Neural progenitor cell (in vitro differentiated cells): ENCODE measurements at regions not wholly inside any gene's neighbourhood (a gene's known extent, or its start where the extent isn't known, plus 50 kb on each side); places are given as distances from the start of the nearest gene placed in this dataset.

Source experiments
- DNase-seq: peaks from one replicate; pipeline ENCODE4 v3.0.0-alpha.2; 2016; ENCODE audit warnings: low spot score
- H2AFZ ChIP-seq: fragments of 200-600 bp; sonication (generic); replicated peaks from 2 replicates; pipeline ENCODE4 v1.6.1; 2016; ENCODE audit warnings: antibody characterized with exemption
- H3F3A ChIP-seq: fragments of 200-600 bp; sonication (generic); 2 replicates; pipeline ENCODE4 v1.6.1; 2016; ENCODE audit warnings: antibody characterized with exemption, low read depth
- H3K27ac ChIP-seq: fragments of 200-600 bp; sonication (generic); 2 replicates; pipeline ENCODE4 v1.5.1; 2016; ENCODE audit warnings: mild to moderate bottlenecking
- H3K27me3 ChIP-seq: fragments of 200-600 bp; sonication (generic); 2 replicates; pipeline ENCODE4 v1.6.1; 2016; ENCODE audit warnings: mild to moderate bottlenecking, moderate library complexity
- H3K36me3 ChIP-seq: fragments of 200-600 bp; sonication (generic); 2 replicates; pipeline ENCODE4 v1.5.1; 2016
- H3K4me1 ChIP-seq: fragments of 200-600 bp; sonication (generic); 2 replicates; pipeline ENCODE4 v1.6.1; 2016; ENCODE audit warnings: mixed run types
- H3K4me2 ChIP-seq: fragments of 200-600 bp; sonication (generic); 2 replicates; pipeline ENCODE4 v1.6.1; 2016
- H3K4me3 ChIP-seq: fragments of 200-600 bp; sonication (generic); 2 replicates; pipeline ENCODE4 v1.5.1; 2016
- H3K79me2 ChIP-seq: fragments of 200-600 bp; sonication (generic); 2 replicates; pipeline ENCODE4 v1.6.1; 2016; ENCODE audit warnings: low read depth
- H3K9ac ChIP-seq: fragments of 200-600 bp; sonication (generic); 2 replicates; pipeline ENCODE4 v1.6.1; 2016
- H3K9me3 ChIP-seq: fragments of 200-600 bp; sonication (generic); 2 replicates; pipeline ENCODE4 v1.5.1; 2016; ENCODE audit warnings: low read depth
- H4K20me1 ChIP-seq: fragments of 200-600 bp; sonication (generic); 2 replicates; pipeline ENCODE4 v1.6.1; 2016; ENCODE audit warnings: low read depth
- H3K27ac Mint-ChIP-seq: 3 replicates; pipeline ENCODE4 v1.8.0; 2021; ENCODE audit warnings: mixed read lengths
- H3K27me3 Mint-ChIP-seq: 2 replicates; pipeline ENCODE4 v1.8.0; 2022; ENCODE audit warnings: low read depth, mild to moderate bottlenecking, inconsistent platforms, moderate library complexity, mixed read lengths; ENCODE audit not compliant: insufficient read depth
- H3K36me3 Mint-ChIP-seq: 3 replicates; pipeline ENCODE4 v1.8.0; 2021; ENCODE audit warnings: mixed read lengths
- H3K4me1 Mint-ChIP-seq: 3 replicates; pipeline ENCODE4 v1.8.0; 2021; ENCODE audit warnings: mixed read lengths
- H3K4me3 Mint-ChIP-seq: 3 replicates; pipeline ENCODE4 v1.8.0; 2021; ENCODE audit warnings: mild to moderate bottlenecking, moderate library complexity, mixed read lengths
- H3K9me3 Mint-ChIP-seq: 3 replicates; pipeline ENCODE4 v1.8.0; 2020; ENCODE audit warnings: mixed read lengths
- CTCF ChIP-seq: fragments of 200-600 bp; sonication (generic); IDR thresholded peaks from 2 replicates; pipeline ENCODE4 v1.5.1; 2017; ENCODE audit warnings: antibody characterized with exemption, mild to moderate bottlenecking
- EZH2 ChIP-seq: fragments of 200-600 bp; sonication (generic); IDR thresholded peaks from 2 replicates; pipeline ENCODE4 v1.6.1; 2017; ENCODE audit warnings: antibody characterized with exemption, mild to moderate bottlenecking, moderate library complexity
- EZH2phosphoT487 ChIP-seq: fragments of 200-600 bp; sonication (generic); IDR thresholded peaks from 2 replicates; pipeline ENCODE4 v1.6.1; 2017; ENCODE audit warnings: antibody characterized with exemption

DNA sequence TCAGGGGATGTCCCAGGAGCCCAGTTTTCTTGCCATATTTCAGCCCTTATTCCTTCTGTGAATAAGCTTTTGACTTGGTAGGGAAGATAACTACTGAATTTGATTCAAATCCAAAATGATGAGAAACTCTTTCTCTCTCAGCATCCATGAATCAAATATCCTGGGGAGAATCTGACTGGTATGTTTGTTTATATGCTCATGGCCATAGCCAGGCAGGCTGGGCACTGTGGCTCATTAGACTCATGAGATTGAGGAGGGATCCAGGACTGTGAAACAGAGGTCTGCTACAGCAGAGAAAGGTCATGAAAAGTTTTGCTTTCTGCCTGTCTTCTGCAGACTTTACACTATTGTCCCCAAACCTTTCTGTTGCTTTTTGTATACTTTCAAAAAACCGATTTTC, 346.4 kb upstream of the ATP2B1 start:
- no peak for TF ChIP-seq EZH2phosphoT487
- TF ChIP-seq CTCF = no peak
- TF ChIP-seq EZH2 = no peak
- no peak overlapping the region for H3K27ac ChIP-seq
- Mint-ChIP-seq H3K27me3 (peaks cover 3% of the 10 kb centered on the region), H3K4me3 (no peak overlapping the region), H3K9me3 (peaks cover 2% of the 10 kb centered on the region), H3K4me1 (peaks cover 7% of the 10 kb centered on the region), H3K36me3 (peaks cover 2% of the 10 kb centered on the region), H3K27ac (no peak overlapping the region)
- no peak overlapping the region for H2AFZ ChIP-seq
- no peak overlapping the region for H3K9ac ChIP-seq
- H3K27me3 ChIP-seq = no peaks in the 10 kb centered on the region
- no peaks in the 10 kb centered on the region for H3K9me3 ChIP-seq
- no peaks in the 10 kb centered on the region for H3K79me2 ChIP-seq
- no peaks in the 10 kb centered on the region for H4K20me1 ChIP-seq
- DNase-seq = no peak
- H3K36me3 ChIP-seq = no peaks in the 10 kb centered on the region
- no peak overlapping the region for H3K4me3 ChIP-seq
- H3F3A ChIP-seq = no peaks in the 10 kb centered on the region
- H3K4me2 ChIP-seq = no peak overlapping the region
- H3K4me1 ChIP-seq = no peaks in the 10 kb centered on the region

- Mint-ChIP-seq H3K27me3 (peaks cover 2% of the 10 kb centered on the region), H3K4me1 (peaks cover 6% of the 10 kb centered on the region), H3K4me3 (no peak overlapping the region), H3K9me3 (peaks cover 6% of the 10 kb centered on the region), H3K27ac (no peak overlapping the region), H3K36me3 (no peaks in the 10 kb centered on the region)
- Histone ChIP-seq H3K9me3 (no peaks in the 10 kb centered on the region), H3K9ac (no peak overlapping the region), H3F3A (no peaks in the 10 kb centered on the region), H3K27me3 (no peaks in the 10 kb centered on the region), H4K20me1 (no peaks in the 10 kb centered on the region), H2AFZ (no peak overlapping the region), H3K4me1 (no peaks in the 10 kb centered on the region), H3K4me2 (no peak overlapping the region), H3K79me2 (no peaks in the 10 kb centered on the region), H3K27ac (no peak overlapping the region), H3K4me3 (no peak overlapping the region), H3K36me3 (no peaks in the 10 kb centered on the region)
- no peak for TF ChIP-seq CTCF
- no peak for TF ChIP-seq EZH2phosphoT487
- no peak for TF ChIP-seq EZH2
- DNase-seq = no peak
Observed at GRCh38 chr12:90048918-90049317, 340.3 kb upstream of the ATP2B1 start.

GRCh38 chr12:90045559-90045958, 336.9 kb upstream of the ATP2B1 start:
- H3K9ac ChIP-seq = no peak overlapping the region
- H3K4me1 Mint-ChIP-seq = peaks cover 25% of the 10 kb centered on the region
- no peaks in the 10 kb centered on the region for H3K79me2 ChIP-seq
- H4K20me1 ChIP-seq = no peaks in the 10 kb centered on the region
- H3K4me3 ChIP-seq = no peak overlapping the region
- H3K9me3 ChIP-seq = no peaks in the 10 kb centered on the region
- peaks cover 4% of the 10 kb centered on the region for H3K4me1 ChIP-seq
- TF ChIP-seq EZH2phosphoT487 (no peak), CTCF (no peak), EZH2 (no peak)
- H3K4me2 ChIP-seq = no peak overlapping the region
- H3K36me3 Mint-ChIP-seq = no peaks in the 10 kb centered on the region
- no peak overlapping the region for H2AFZ ChIP-seq
- DNase-seq = no peak
- H3K27ac Mint-ChIP-seq = no peak overlapping the region
- H3K36me3 ChIP-seq = no peaks in the 10 kb centered on the region
- H3K27me3 ChIP-seq = no peaks in the 10 kb centered on the region
- peaks cover 6% of the 10 kb centered on the region for H3K9me3 Mint-ChIP-seq
- no peak overlapping the region for H3K27ac ChIP-seq
- H3K27me3 Mint-ChIP-seq = peaks cover 2% of the 10 kb centered on the region
- no peaks in the 10 kb centered on the region for H3F3A ChIP-seq
- no peak overlapping the region for H3K4me3 Mint-ChIP-seq

DNA sequence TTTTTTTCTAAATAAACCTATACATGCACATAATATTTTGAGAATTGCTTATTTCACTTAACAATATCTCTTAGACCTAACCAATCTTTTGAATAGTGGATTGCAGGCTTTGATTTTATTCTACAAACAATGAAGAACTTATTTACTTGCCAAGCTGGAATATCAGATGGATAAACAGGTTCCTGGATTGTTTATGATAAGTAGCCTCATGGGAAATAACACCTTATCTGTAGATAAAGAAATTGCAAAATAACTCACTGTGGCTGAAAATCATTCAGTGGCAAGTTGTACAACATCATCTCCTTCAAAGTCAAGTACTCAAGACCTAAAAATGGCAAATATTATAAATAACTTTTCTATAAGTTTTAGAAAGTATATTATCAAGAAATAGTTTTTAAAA, 335.4 kb upstream of the ATP2B1 start:
- Histone ChIP-seq H4K20me1 (no peaks in the 10 kb centered on the region), H2AFZ (no peak overlapping the region), H3K4me2 (no peak overlapping the region), H3K27ac (no peak overlapping the region), H3K4me3 (no peak overlapping the region), H3K79me2 (no peaks in the 10 kb centered on the region), H3K36me3 (no peaks in the 10 kb centered on the region), H3K9me3 (no peaks in the 10 kb centered on the region), H3K4me1 (peaks cover 4% of the 10 kb centered on the region), H3F3A (no peaks in the 10 kb centered on the region), H3K27me3 (no peaks in the 10 kb centered on the region), H3K9ac (no peak overlapping the region)
- DNase-seq = no peak
- Mint-ChIP-seq H3K4me1 (peaks cover 25% of the 10 kb centered on the region), H3K27me3 (peaks cover 2% of the 10 kb centered on the region), H3K27ac (no peak overlapping the region), H3K36me3 (no peaks in the 10 kb centered on the region), H3K9me3 (peaks cover 6% of the 10 kb centered on the region), H3K4me3 (no peak overlapping the region)
- TF ChIP-seq CTCF (no peak), EZH2 (no peak), EZH2phosphoT487 (no peak)
